ENCODE measurements at regions not wholly inside any gene's neighbourhood (a gene's known extent, or its start where the extent isn't known, plus 50 kb on each side); places are given as distances from the start of the nearest gene placed in this dataset.

DNA sequence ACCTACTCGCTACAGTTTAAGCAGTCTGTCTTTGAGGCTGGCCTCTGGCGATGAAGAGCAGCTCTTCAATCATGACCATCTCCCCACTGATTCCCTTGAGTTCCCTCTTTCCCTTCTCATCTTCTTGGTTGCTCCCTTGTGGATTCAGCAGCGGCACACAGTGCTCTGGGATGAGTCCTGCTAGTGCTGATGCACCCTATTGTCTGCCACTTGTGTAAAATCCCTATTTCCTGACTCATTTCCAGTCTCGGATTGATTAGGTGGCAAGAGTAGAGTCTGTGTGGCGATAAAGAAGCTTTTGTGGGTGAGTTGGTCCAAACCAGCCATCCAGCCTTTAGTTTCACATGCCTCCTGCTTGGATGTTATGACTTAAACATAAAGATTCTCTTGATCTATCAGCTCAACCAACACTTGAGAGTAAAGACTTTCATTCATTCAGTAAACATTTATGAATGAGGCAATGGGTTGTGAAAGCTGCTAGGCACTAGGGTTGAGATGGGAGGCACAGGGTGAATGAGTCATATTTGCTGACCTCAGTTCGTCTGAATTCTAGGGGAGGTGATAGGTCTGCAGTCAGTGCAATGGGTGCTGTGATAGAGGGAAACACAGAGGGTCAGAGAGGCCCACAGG, 219.4 kb upstream of the RAG2 start:
- TF ChIP-seq, protein P1, sequence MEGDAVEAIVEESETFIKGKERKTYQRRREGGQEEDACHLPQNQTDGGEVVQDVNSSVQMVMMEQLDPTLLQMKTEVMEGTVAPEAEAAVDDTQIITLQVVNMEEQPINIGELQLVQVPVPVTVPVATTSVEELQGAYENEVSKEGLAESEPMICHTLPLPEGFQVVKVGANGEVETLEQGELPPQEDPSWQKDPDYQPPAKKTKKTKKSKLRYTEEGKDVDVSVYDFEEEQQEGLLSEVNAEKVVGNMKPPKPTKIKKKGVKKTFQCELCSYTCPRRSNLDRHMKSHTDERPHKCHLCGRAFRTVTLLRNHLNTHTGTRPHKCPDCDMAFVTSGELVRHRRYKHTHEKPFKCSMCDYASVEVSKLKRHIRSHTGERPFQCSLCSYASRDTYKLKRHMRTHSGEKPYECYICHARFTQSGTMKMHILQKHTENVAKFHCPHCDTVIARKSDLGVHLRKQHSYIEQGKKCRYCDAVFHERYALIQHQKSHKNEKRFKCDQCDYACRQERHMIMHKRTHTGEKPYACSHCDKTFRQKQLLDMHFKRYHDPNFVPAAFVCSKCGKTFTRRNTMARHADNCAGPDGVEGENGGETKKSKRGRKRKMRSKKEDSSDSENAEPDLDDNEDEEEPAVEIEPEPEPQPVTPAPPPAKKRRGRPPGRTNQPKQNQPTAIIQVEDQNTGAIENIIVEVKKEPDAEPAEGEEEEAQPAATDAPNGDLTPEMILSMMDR (IDR thresholded peaks at IDR 0.05), result no peak
- no peak for TF ChIP-seq POLR2A (IDR thresholded peaks at IDR 0.05)
- no peak for TF ChIP-seq POLR2AphosphoS5 (IDR thresholded peaks at IDR 0.05)
